ENCODE measurements at regions not wholly inside any gene's neighbourhood (a gene's known extent, or its start where the extent isn't known, plus 50 kb on each side); places are given as distances from the start of the nearest gene placed in this dataset.

GRCh38 chr14:86050072-86050683 lies 520.2 kb downstream of the FLRT2 start:
- TF ChIP-seq, protein P1, sequence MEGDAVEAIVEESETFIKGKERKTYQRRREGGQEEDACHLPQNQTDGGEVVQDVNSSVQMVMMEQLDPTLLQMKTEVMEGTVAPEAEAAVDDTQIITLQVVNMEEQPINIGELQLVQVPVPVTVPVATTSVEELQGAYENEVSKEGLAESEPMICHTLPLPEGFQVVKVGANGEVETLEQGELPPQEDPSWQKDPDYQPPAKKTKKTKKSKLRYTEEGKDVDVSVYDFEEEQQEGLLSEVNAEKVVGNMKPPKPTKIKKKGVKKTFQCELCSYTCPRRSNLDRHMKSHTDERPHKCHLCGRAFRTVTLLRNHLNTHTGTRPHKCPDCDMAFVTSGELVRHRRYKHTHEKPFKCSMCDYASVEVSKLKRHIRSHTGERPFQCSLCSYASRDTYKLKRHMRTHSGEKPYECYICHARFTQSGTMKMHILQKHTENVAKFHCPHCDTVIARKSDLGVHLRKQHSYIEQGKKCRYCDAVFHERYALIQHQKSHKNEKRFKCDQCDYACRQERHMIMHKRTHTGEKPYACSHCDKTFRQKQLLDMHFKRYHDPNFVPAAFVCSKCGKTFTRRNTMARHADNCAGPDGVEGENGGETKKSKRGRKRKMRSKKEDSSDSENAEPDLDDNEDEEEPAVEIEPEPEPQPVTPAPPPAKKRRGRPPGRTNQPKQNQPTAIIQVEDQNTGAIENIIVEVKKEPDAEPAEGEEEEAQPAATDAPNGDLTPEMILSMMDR (IDR thresholded peaks at IDR 0.05; ENCODE audit: insufficient read depth, low read length, missing control alignments) = no peak
- ChIA-PET POLR2A (no interaction called here), CTCF (no interaction called here)
- no peak for DNase-seq (ENCODE audit: low read depth, low spot score)
- H3K4me3 ChIP-seq (ENCODE audit: low read depth, low read length) = no peak overlapping the region

GRCh38 chr14:86039176-86039575 lies 509.2 kb downstream of the FLRT2 start:
- H3K4me3 ChIP-seq (ENCODE audit: low read depth, low read length) = no peak overlapping the region
- TF ChIP-seq, protein P1 (IDR thresholded peaks at IDR 0.05; ENCODE audit: insufficient read depth, low read length, missing control alignments) = no peak
- no peak for DNase-seq (ENCODE audit: low read depth, low spot score)
- CTCF ChIA-PET = interaction anchor here (1.2 to 2.6 kb wide), 3 partner anchors 10 to 18 kb away, joined by 3 to 8 read pairs (median 3); no protein-coding TSS in a partner anchor
- POLR2A ChIA-PET = no interaction called here

- DNase-seq (ENCODE audit: low read depth, low spot score) = no peak
Observed at GRCh38 chr14:86038387-86039042, 508.6 kb downstream of the FLRT2 start.

DNA sequence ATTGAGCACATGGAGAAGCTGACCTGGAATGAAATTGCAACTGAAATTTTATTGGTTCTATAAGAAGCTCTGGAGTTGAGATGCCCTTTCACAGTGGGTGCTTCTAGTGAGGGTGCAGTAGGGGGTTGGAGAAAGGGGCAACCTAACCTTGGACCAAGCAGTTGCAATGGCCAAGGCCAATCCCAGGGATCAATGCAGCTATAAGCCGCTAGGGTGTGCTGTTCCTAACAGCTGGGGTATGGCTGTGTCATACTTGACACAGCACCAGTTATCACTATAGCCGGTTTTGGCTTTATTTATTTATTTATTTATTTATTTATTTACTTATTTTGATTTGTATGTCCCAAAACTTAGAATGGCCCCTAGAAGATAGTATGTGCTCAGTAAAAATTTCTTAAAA lies 505.9 kb downstream of the FLRT2 start:
- TF ChIP-seq, protein P1 (IDR thresholded peaks at IDR 0.05; ENCODE audit: insufficient read depth, low read length, missing control alignments) = peak; percentile 49
- CTCF ChIA-PET = interaction anchor here (1.1 to 2.0 kb wide), 2 partner anchors 12 to 20 kb away, joined by 4 to 6 read pairs; no protein-coding TSS in a partner anchor
- no peak for DNase-seq (ENCODE audit: low read depth, low spot score)
- POLR2A ChIA-PET = no interaction called here
- H3K4me3 ChIP-seq (ENCODE audit: low read depth, low read length) = no peak overlapping the region

More at GRCh38 chr14:86038387-86039042, 508.6 kb downstream of the FLRT2 start:
- TF ChIP-seq, protein P1 (IDR thresholded peaks at IDR 0.05; ENCODE audit: insufficient read depth, low read length, missing control alignments) = peak; percentile 82
- ChIA-PET CTCF (interaction anchor here (1.2 to 2.6 kb wide), 3 partner anchors 9 to 19 kb away, joined by 3 to 8 read pairs (median 3); no protein-coding TSS in a partner anchor), POLR2A (no interaction called here)
- H3K4me3 ChIP-seq (ENCODE audit: low read depth, low read length) = no peak overlapping the region

GRCh38 chr14:86027990-86028389 lies 498.0 kb downstream of the FLRT2 start:
- DNase-seq (ENCODE audit: low read depth, low spot score) = no peak
- TF ChIP-seq, protein P1 (IDR thresholded peaks at IDR 0.05; ENCODE audit: insufficient read depth, low read length, missing control alignments) = no peak
- POLR2A ChIA-PET = no interaction called here
- no peak overlapping the region for H3K4me3 ChIP-seq (ENCODE audit: low read depth, low read length)
- CTCF ChIA-PET = no interaction called here

GRCh38 chr14:86027144-86027543 lies 497.2 kb downstream of the FLRT2 start:
- ChIA-PET POLR2A (no interaction called here), CTCF (no interaction called here)
- DNase-seq (ENCODE audit: low read depth, low spot score) = no peak
- H3K4me3 ChIP-seq (ENCODE audit: low read depth, low read length) = no peak overlapping the region
- TF ChIP-seq, protein P1 (IDR thresholded peaks at IDR 0.05; ENCODE audit: insufficient read depth, low read length, missing control alignments) = no peak

Data from AG04449 (cell line).